Astrocyte (in vitro differentiated cells and primary cell): ENCODE measurements at regions not wholly inside any gene's neighbourhood (a gene's known extent, or its start where the extent isn't known, plus 50 kb on each side); places are given as distances from the start of the nearest gene placed in this dataset.

Experiments used
- DNase-seq: peaks from one replicate; pipeline ENCODE4 v3.0.0-alpha.2; 2010; ENCODE audit warnings: low read depth
- FAIRE-seq: peaks from 2 replicates; lab custom pipeline; 2011; peaks lifted over from hg19 to GRCh38; lab: Jason Lieb, UNC
- H2AFZ ChIP-seq: 2 replicates; pipeline ENCODE4 v1.6.0; 2012; ENCODE audit warnings: low read depth, low read length, inconsistent platforms
- H3K27ac ChIP-seq: 2 replicates; pipeline ENCODE4 v1.5.1; 2011; ENCODE audit warnings: low read depth, low read length, inconsistent platforms
- H3K27me3 ChIP-seq: 2 replicates; pipeline ENCODE4 v1.6.0; 2011; ENCODE audit warnings: low read length, inconsistent platforms; ENCODE audit not compliant: insufficient read depth
- H3K36me3 ChIP-seq: 2 replicates; pipeline ENCODE4 v1.5.1; 2011; ENCODE audit warnings: low read length, inconsistent platforms; ENCODE audit not compliant: insufficient read depth
- H3K4me1 ChIP-seq: 2 replicates; pipeline ENCODE4 v1.5.1; 2011; ENCODE audit warnings: low read length, inconsistent platforms; ENCODE audit not compliant: insufficient read depth
- H3K4me2 ChIP-seq: 2 replicates; pipeline ENCODE4 v1.6.0; 2012; ENCODE audit warnings: low read length, inconsistent platforms
- H3K4me3 ChIP-seq: 2 replicates; pipeline ENCODE4 v1.5.1; 2011; ENCODE audit warnings: low read depth, mild to moderate bottlenecking, low read length, inconsistent platforms; ENCODE audit not compliant: insufficient read depth
- H3K79me2 ChIP-seq: 2 replicates; pipeline ENCODE4 v1.6.0; 2012; ENCODE audit warnings: mild to moderate bottlenecking, low read length, inconsistent platforms; ENCODE audit not compliant: insufficient read depth
- H3K9ac ChIP-seq: 2 replicates; pipeline ENCODE4 v1.6.0; 2012; ENCODE audit warnings: mild to moderate bottlenecking, low read length, inconsistent platforms
- H3K9me3 ChIP-seq: 2 replicates; pipeline ENCODE4 v1.5.1; 2012; ENCODE audit warnings: low read depth, mild to moderate bottlenecking, low read length, inconsistent platforms; ENCODE audit not compliant: insufficient read depth
- H4K20me1 ChIP-seq: 2 replicates; pipeline ENCODE4 v1.6.0; 2012; ENCODE audit warnings: low read length, inconsistent platforms; ENCODE audit not compliant: insufficient read depth
- H3K27ac Mint-ChIP-seq: one replicate; pipeline ENCODE4 v1.8.0; 2021; ENCODE audit warnings: mild to moderate bottlenecking, mixed read lengths; ENCODE audit not compliant: unreplicated experiment
- H3K27me3 Mint-ChIP-seq: one replicate; pipeline ENCODE4 v1.8.0; 2021; ENCODE audit warnings: low read depth, mixed read lengths; ENCODE audit not compliant: unreplicated experiment
- H3K36me3 Mint-ChIP-seq: one replicate; pipeline ENCODE4 v1.8.0; 2021; ENCODE audit warnings: low read depth, mixed read lengths; ENCODE audit not compliant: unreplicated experiment
- H3K4me1 Mint-ChIP-seq: one replicate; pipeline ENCODE4 v1.8.0; 2021; ENCODE audit warnings: low read depth, mixed read lengths; ENCODE audit not compliant: unreplicated experiment
- H3K4me3 Mint-ChIP-seq: one replicate; pipeline ENCODE4 v1.8.0; 2021; ENCODE audit warnings: mild to moderate bottlenecking, moderate library complexity, mixed read lengths; ENCODE audit not compliant: unreplicated experiment
- H3K9me3 Mint-ChIP-seq: one replicate; pipeline ENCODE4 v1.8.0; 2021; ENCODE audit warnings: mild to moderate bottlenecking, mixed read lengths; ENCODE audit not compliant: unreplicated experiment
- CTCF ChIP-seq: IDR thresholded peaks from 2 replicates; pipeline ENCODE4 v1.5.1; 2011; ENCODE audit warnings: low read depth, mild to moderate bottlenecking, inconsistent platforms, low read length, moderate library complexity; ENCODE audit not compliant: insufficient read depth
- EZH2 ChIP-seq: IDR thresholded peaks from 2 replicates; pipeline ENCODE4 v1.6.1; 2012; ENCODE audit warnings: mild to moderate bottlenecking, low read length, inconsistent platforms; ENCODE audit not compliant: insufficient read depth

DNA sequence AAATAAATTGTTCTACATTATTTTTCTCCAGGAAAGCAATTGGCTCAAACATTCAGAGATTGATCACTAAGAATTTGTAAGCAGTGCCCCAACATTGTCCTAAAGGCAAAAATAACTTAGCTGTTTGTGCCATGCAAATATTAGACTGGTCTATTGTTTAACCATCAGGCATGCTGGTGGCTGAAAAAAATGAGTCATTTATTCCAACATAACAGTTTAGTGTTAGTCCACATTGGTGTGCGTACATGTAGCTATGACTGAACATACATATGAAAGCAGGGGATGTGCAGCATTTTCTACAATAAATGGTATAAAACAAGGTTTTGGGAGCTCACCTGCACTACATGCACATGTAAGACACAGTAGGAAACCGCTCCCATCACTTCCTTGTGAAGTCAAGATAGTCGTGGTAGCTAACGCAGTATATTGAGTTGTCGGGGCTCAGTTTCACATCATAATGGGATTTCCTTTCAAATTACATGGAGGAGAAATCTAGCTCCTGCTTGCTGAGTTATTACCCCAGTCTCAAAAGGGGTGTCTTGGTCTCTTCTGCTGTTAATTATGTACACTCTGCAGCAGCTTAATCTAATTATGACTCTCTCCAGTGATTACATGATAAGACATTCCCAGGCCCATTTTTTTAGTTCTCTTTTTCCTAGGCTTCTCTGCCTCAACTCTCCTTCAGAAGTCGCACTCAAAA, 199.4 kb downstream of the LYPLAL1 start:
- TF ChIP-seq EZH2: no peak
- no peaks in the 10 kb centered on the region for H4K20me1 ChIP-seq
- H3K4me3 ChIP-seq: no peak overlapping the region
- Mint-ChIP-seq H3K4me1 (no peaks in the 10 kb centered on the region), H3K27me3 (no peaks in the 10 kb centered on the region), H3K36me3 (no peaks in the 10 kb centered on the region), H3K9me3 (no peaks in the 10 kb centered on the region), H3K4me3 (no peak overlapping the region), H3K27ac (no peak overlapping the region)
- H3K9me3 ChIP-seq: no peaks in the 10 kb centered on the region
- no peaks in the 10 kb centered on the region for H3K27me3 ChIP-seq
- H3K4me2 ChIP-seq: no peak overlapping the region
- no peak for FAIRE-seq
- no peak overlapping the region for H3K9ac ChIP-seq
- no peak for DNase-seq
- no peaks in the 10 kb centered on the region for H3K79me2 ChIP-seq
- H3K27ac ChIP-seq: no peak overlapping the region
- H2AFZ ChIP-seq: no peak overlapping the region
- H3K36me3 ChIP-seq: no peaks in the 10 kb centered on the region
- no peaks in the 10 kb centered on the region for H3K4me1 ChIP-seq

GRCh38 chr1:219371471-219371870, 197.8 kb downstream of the LYPLAL1 start:
- H3K36me3 Mint-ChIP-seq: no peaks in the 10 kb centered on the region
- no peak overlapping the region for H3K4me3 ChIP-seq
- no peaks in the 10 kb centered on the region for H3K9me3 ChIP-seq
- no peaks in the 10 kb centered on the region for H3K9me3 Mint-ChIP-seq
- TF ChIP-seq EZH2 (no peak), CTCF (no peak)
- no peaks in the 10 kb centered on the region for H3K4me1 Mint-ChIP-seq
- no peak overlapping the region for H3K4me2 ChIP-seq
- H3K27me3 ChIP-seq: no peaks in the 10 kb centered on the region
- H3K36me3 ChIP-seq: no peaks in the 10 kb centered on the region
- no peak overlapping the region for H3K4me3 Mint-ChIP-seq
- H3K9ac ChIP-seq: no peak overlapping the region
- DNase-seq: no peak
- H3K27ac Mint-ChIP-seq: no peak overlapping the region
- no peak overlapping the region for H2AFZ ChIP-seq
- no peak for FAIRE-seq
- no peaks in the 10 kb centered on the region for H3K4me1 ChIP-seq
- H4K20me1 ChIP-seq: no peaks in the 10 kb centered on the region
- H3K27me3 Mint-ChIP-seq: no peaks in the 10 kb centered on the region
- no peaks in the 10 kb centered on the region for H3K79me2 ChIP-seq
- no peak overlapping the region for H3K27ac ChIP-seq

GRCh38 chr1:219367496-219367895, 193.8 kb downstream of the LYPLAL1 start:
- H3K9ac ChIP-seq: no peak overlapping the region
- FAIRE-seq (no peak), DNase-seq (no peak)
- no peak overlapping the region for H3K27ac ChIP-seq
- no peaks in the 10 kb centered on the region for H3K27me3 Mint-ChIP-seq
- H3K9me3 ChIP-seq: no peaks in the 10 kb centered on the region
- TF ChIP-seq EZH2 (no peak), CTCF (no peak)
- no peak overlapping the region for H3K4me3 ChIP-seq
- H3K36me3 ChIP-seq: no peaks in the 10 kb centered on the region
- no peaks in the 10 kb centered on the region for H3K36me3 Mint-ChIP-seq
- H3K79me2 ChIP-seq: no peaks in the 10 kb centered on the region
- no peak overlapping the region for H2AFZ ChIP-seq
- H3K4me1 Mint-ChIP-seq: no peaks in the 10 kb centered on the region
- H3K27ac Mint-ChIP-seq: no peak overlapping the region
- no peaks in the 10 kb centered on the region for H3K27me3 ChIP-seq
- no peaks in the 10 kb centered on the region for H4K20me1 ChIP-seq
- no peak overlapping the region for H3K4me3 Mint-ChIP-seq
- H3K4me2 ChIP-seq: no peak overlapping the region
- H3K4me1 ChIP-seq: no peaks in the 10 kb centered on the region
- H3K9me3 Mint-ChIP-seq: no peaks in the 10 kb centered on the region
